ENCODE measurements at regions not wholly inside any gene's neighbourhood (a gene's known extent, or its start where the extent isn't known, plus 50 kb on each side); places are given as distances from the start of the nearest gene placed in this dataset.

- peaks cover 15% of the 10 kb centered on the region for H3K4me1 Mint-ChIP-seq (ENCODE audit: low read depth)
- TF ChIP-seq, protein P1, sequence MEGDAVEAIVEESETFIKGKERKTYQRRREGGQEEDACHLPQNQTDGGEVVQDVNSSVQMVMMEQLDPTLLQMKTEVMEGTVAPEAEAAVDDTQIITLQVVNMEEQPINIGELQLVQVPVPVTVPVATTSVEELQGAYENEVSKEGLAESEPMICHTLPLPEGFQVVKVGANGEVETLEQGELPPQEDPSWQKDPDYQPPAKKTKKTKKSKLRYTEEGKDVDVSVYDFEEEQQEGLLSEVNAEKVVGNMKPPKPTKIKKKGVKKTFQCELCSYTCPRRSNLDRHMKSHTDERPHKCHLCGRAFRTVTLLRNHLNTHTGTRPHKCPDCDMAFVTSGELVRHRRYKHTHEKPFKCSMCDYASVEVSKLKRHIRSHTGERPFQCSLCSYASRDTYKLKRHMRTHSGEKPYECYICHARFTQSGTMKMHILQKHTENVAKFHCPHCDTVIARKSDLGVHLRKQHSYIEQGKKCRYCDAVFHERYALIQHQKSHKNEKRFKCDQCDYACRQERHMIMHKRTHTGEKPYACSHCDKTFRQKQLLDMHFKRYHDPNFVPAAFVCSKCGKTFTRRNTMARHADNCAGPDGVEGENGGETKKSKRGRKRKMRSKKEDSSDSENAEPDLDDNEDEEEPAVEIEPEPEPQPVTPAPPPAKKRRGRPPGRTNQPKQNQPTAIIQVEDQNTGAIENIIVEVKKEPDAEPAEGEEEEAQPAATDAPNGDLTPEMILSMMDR (IDR thresholded peaks at IDR 0.05) = peak; percentile 83
- peak overlapping the region; percentile 30 for H3K4me3 Mint-ChIP-seq
- no peaks in the 10 kb centered on the region for H3K36me3 Mint-ChIP-seq (ENCODE audit: low read depth)
- no peaks in the 10 kb centered on the region for H3K9me3 Mint-ChIP-seq
- ATAC-seq = peak; percentile 92
- POLR2A ChIA-PET = interaction anchor here (0.9 to 1.7 kb wide), 3 partner anchors 29 to 42 kb away, joined by 4 to 5 read pairs (median 4); no protein-coding TSS in a partner anchor
- peaks cover 25% of the 10 kb centered on the region for H3K27me3 Mint-ChIP-seq
- intact Hi-C loops (cut with micrococcal nuclease) = no loop called here
- peak overlapping the region; percentile 8 for H3K27ac Mint-ChIP-seq
- DNase-seq = peak; percentile 95
- CTCF ChIA-PET = interaction anchor here (0.6 to 11.9 kb wide), 27 partner anchors 8 to 382 kb away, joined by 3 to 298 read pairs (median 5); no protein-coding TSS in a partner anchor
Observed at GRCh38 chr14:106872611-106873446, 1346.4 kb downstream of the TMEM121 start.

GRCh38 chr14:106874350-106874749 lies 1348.0 kb downstream of the TMEM121 start:
- no peak overlapping the region for H3K4me3 Mint-ChIP-seq
- peaks cover 15% of the 10 kb centered on the region for H3K4me1 Mint-ChIP-seq (ENCODE audit: low read depth)
- DNase-seq (peak; percentile 28), ATAC-seq (no peak)
- peaks cover 24% of the 10 kb centered on the region for H3K27me3 Mint-ChIP-seq
- H3K27ac Mint-ChIP-seq = no peak overlapping the region
- ChIA-PET CTCF (interaction anchor here (0.7 to 11.9 kb wide), 11 partner anchors 7 to 87 kb away, joined by 3 to 298 read pairs (median 9); no protein-coding TSS in a partner anchor), POLR2A (interaction anchor here (0.6 kb wide), 1 partner anchor 361 kb away, joined by 3 read pairs; no protein-coding TSS in a partner anchor)
- H3K36me3 Mint-ChIP-seq (ENCODE audit: low read depth) = no peaks in the 10 kb centered on the region
- H3K9me3 Mint-ChIP-seq = no peaks in the 10 kb centered on the region
- intact Hi-C loops (cut with micrococcal nuclease) = no loop called here
- TF ChIP-seq, protein P1 (IDR thresholded peaks at IDR 0.05) = no peak

- no peaks in the 10 kb centered on the region for H3K36me3 Mint-ChIP-seq (ENCODE audit: low read depth)
- intact Hi-C loops (cut with micrococcal nuclease) = no loop called here
- no peak overlapping the region for H3K27ac Mint-ChIP-seq
- H3K27me3 Mint-ChIP-seq = peaks cover 24% of the 10 kb centered on the region
- H3K4me3 Mint-ChIP-seq = no peak overlapping the region
- POLR2A ChIA-PET = no interaction called here
- DNase-seq (peak; percentile 74), ATAC-seq (peak; percentile 40)
- H3K9me3 Mint-ChIP-seq = no peaks in the 10 kb centered on the region
- CTCF ChIA-PET = interaction anchor here (0.8 to 11.9 kb wide), 10 partner anchors 10 to 99 kb away, joined by 3 to 298 read pairs (median 6); no protein-coding TSS in a partner anchor
- H3K4me1 Mint-ChIP-seq (ENCODE audit: low read depth) = peaks cover 15% of the 10 kb centered on the region
- TF ChIP-seq, protein P1 (IDR thresholded peaks at IDR 0.05) = peak; percentile 62
Observed at GRCh38 chr14:106875503-106875902, 1349.1 kb downstream of the TMEM121 start.

DNA sequence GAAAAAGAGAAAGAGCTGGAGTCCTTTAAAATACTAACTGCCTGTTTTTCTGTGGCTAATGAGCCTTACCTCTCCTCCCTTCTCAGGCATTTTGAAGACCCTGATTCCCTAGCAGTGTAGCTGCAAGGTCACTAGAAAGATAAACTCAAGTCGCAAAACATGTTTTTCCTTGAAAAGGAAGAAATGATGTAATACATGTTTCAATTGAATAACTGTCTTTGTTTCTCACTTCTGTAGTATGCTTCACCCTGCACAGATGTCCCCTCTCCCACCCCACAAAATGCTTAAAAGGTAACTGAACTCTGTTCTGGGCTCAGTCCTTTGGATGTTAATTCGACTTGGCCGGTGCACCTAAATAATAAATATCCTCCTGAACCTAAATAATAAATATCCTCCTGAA lies 1350.3 kb downstream of the TMEM121 start:
- intact Hi-C loops (cut with micrococcal nuclease) = no loop called here

More for the DNA sequence above, 1350.3 kb downstream of the TMEM121 start:
- DNase-seq (no peak), ATAC-seq (no peak)
- ChIA-PET CTCF (interaction anchor here (2.1 to 11.9 kb wide), 5 partner anchors 19 to 86 kb away, joined by 8 to 298 read pairs (median 105); no protein-coding TSS in a partner anchor), POLR2A (no interaction called here)
- Mint-ChIP-seq H3K36me3 (ENCODE audit: low read depth) (no peaks in the 10 kb centered on the region), H3K27ac (no peak overlapping the region), H3K4me1 (ENCODE audit: low read depth) (peaks cover 15% of the 10 kb centered on the region), H3K4me3 (no peak overlapping the region), H3K27me3 (peaks cover 21% of the 10 kb centered on the region), H3K9me3 (no peaks in the 10 kb centered on the region)
- TF ChIP-seq, protein P1 (IDR thresholded peaks at IDR 0.05) = no peak
